ENCODE measurements at regions not wholly inside any gene's neighbourhood (a gene's known extent, or its start where the extent isn't known, plus 50 kb on each side); places are given as distances from the start of the nearest gene placed in this dataset.

DNA sequence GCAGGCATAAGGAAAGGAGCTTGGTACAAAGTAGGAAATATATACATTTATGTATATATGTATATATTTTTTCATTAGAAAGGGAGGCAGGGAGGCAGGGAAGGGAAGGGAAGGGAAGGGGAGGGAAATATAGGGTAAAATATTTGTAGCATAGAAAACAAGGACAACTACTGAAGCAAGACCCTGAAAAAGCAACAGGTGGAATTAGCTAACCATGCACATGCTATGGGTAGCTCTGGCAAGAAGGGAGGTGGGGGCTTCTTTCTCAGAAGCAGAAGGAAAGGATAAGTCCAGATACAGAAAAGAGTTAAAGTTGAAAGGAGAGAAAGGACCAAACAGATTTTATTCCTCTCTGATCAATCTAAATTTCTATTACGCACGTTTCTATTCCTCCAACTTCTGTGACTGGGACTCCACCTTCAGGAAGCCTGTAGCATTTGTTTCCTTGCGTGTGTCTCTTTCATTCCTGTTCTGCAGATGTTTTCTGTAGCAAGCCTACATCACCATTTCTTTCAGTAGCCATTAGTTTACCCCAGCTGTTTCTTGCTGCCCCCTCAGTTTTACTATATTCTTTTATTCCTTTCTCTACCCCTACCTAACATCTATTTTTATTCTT lies 82.9 kb downstream of the OR13H1 start:
- no peaks in the 10 kb centered on the region for H3K4me1 Mint-ChIP-seq
- H3K36me3 Mint-ChIP-seq: no peaks in the 10 kb centered on the region
- Histone ChIP-seq H3K27ac (ENCODE audit: low read depth, low read length) (no peak overlapping the region), H3K9me3 (ENCODE audit: control insufficient read depth in 1 of 2, low read length in 2 of 2) (no peaks in the 10 kb centered on the region), H3K27me3 (ENCODE audit: insufficient read depth, low read length) (no peaks in the 10 kb centered on the region), H3K4me3 (ENCODE audit: low read length in 2 of 2) (no peak overlapping the region), H3K36me3 (ENCODE audit: insufficient read depth, low read length) (no peaks in the 10 kb centered on the region), H3K4me1 (ENCODE audit: insufficient read depth, low read length) (no peaks in the 10 kb centered on the region)
- H3K27ac Mint-ChIP-seq: no peak overlapping the region
- POLR2A ChIA-PET (ENCODE audit: partially characterized antibody): no interaction called here
- peaks cover 2 to 14% of the 10 kb centered on the region in 2 donors for H3K27me3 Mint-ChIP-seq
- CTCF ChIA-PET (ENCODE audit: partially characterized antibody): no interaction called here
- no peak overlapping the region for H3K4me3 Mint-ChIP-seq
- intact Hi-C loops (cut with micrococcal nuclease): no loop called here
- H3K9me3 Mint-ChIP-seq: no peaks in the 10 kb centered on the region
- DNase-seq: no peak

DNA sequence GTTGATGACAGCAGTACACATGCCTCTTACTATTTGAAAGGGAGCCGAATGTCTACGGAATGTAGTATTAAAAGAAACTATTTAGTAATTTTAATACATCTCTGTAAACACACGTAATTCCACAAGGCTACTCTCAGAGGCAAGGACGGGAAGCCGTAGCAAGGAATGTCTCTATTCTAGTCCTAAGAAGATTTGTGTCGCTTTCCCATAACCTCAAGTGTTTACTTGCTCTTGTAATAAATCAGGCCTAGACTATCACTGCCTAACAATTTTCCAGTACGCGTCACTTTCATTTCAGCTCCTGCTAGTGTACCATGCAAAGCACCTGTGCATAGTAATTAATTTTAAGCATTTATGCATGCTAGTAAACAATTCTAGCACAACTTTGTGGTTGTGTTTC lies 86.7 kb downstream of the OR13H1 start:
- Mint-ChIP-seq H3K27me3 (peaks cover 0 to 11% of the 10 kb centered on the region in 2 donors), H3K4me3 (no peak overlapping the region), H3K9me3 (no peaks in the 10 kb centered on the region), H3K27ac (no peak overlapping the region), H3K36me3 (no peaks in the 10 kb centered on the region), H3K4me1 (no peaks in the 10 kb centered on the region)
- POLR2A ChIA-PET (ENCODE audit: partially characterized antibody): no interaction called here
- DNase-seq: no peak
- CTCF ChIA-PET (ENCODE audit: partially characterized antibody): no interaction called here
- no peaks in the 10 kb centered on the region for H3K9me3 ChIP-seq (ENCODE audit: control insufficient read depth in 1 of 2, low read length in 2 of 2)
- no peaks in the 10 kb centered on the region for H3K27me3 ChIP-seq (ENCODE audit: insufficient read depth, low read length)
- intact Hi-C loops (cut with micrococcal nuclease): loop anchor here (5.0 kb wide), 1 partner anchor 368 kb away; no protein-coding TSS in a partner anchor
- H3K27ac ChIP-seq (ENCODE audit: low read depth, low read length): no peak overlapping the region
- H3K36me3 ChIP-seq (ENCODE audit: insufficient read depth, low read length): no peaks in the 10 kb centered on the region
- no peak overlapping the region for H3K4me3 ChIP-seq (ENCODE audit: low read length in 2 of 2)
- no peaks in the 10 kb centered on the region for H3K4me1 ChIP-seq (ENCODE audit: insufficient read depth, low read length)

DNA sequence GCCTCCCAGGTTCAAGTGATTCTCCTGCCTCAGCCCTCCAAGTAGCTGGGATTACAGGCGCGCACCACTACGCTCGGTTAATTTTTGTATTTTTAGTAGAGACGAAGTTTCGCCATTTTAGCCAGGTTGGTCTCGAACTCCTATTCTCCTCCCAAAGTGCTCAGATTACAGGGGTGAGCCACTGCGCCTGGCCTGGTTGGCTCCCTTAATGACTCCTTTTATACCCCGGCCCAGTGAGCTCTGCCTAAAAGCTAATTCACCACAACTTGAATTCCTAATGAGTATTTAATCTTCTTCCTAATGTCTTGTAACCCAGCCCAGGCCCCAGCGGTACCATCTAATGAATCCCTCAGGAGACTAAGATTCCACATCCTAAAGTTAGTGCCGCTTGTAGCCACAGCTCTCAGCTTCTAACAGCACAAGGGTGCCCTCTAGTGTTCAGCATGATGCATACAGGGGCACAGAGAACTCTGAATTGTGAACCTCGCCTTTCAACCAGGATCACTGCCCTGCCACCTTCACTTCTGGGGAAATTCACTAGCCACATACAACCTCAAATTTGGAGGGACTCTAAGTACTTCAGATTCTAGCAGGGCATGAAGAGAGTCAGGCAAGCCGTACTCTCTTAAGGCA lies 89.5 kb downstream of the OR13H1 start:
- Histone ChIP-seq H3K27ac (ENCODE audit: low read depth, low read length) (no peak overlapping the region), H3K9me3 (ENCODE audit: control insufficient read depth in 1 of 2, low read length in 2 of 2) (no peaks in the 10 kb centered on the region), H3K4me1 (ENCODE audit: insufficient read depth, low read length) (no peaks in the 10 kb centered on the region), H3K36me3 (ENCODE audit: insufficient read depth, low read length) (no peaks in the 10 kb centered on the region), H3K4me3 (ENCODE audit: low read length in 2 of 2) (no peak overlapping the region), H3K27me3 (ENCODE audit: insufficient read depth, low read length) (no peaks in the 10 kb centered on the region)
- DNase-seq: peak; percentile 37 to 48 (median 43)
- POLR2A ChIA-PET (ENCODE audit: partially characterized antibody): no interaction called here
- H3K9me3 Mint-ChIP-seq: no peaks in the 10 kb centered on the region
- CTCF ChIA-PET (ENCODE audit: partially characterized antibody): interaction anchor here (0.7 to 0.9 kb wide), 5 partner anchors 9 to 660 kb away, joined by 3 to 4 read pairs (median 3); no protein-coding TSS in a partner anchor
- H3K4me1 Mint-ChIP-seq: no peaks in the 10 kb centered on the region
- no peak overlapping the region for H3K27ac Mint-ChIP-seq
- no peak overlapping the region for H3K4me3 Mint-ChIP-seq
- H3K36me3 Mint-ChIP-seq: no peaks in the 10 kb centered on the region
- H3K27me3 Mint-ChIP-seq: peaks cover 0 to under 1% of the 10 kb centered on the region in 2 donors
- intact Hi-C loops (cut with micrococcal nuclease): loop anchor here (5.0 kb wide), 1 partner anchor 371 kb away; no protein-coding TSS in a partner anchor

DNA sequence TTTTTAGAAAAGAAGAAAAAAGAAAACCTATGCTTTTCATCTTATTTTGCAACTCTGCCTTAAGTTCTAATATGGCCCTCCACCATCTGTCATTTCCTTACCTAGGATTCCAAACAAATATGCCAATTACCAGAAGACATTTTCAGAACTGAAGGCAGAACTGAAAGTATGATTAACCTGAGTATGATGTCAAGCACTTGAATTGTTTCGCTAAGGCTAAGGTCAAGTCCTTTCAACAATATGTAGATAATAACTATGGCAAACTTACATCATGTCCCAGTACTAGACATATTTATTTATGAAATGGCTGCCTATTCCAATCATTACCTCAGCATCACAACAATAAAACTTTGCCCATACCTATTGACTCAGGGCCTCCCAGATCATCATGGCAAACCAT lies 91.0 kb downstream of the OR13H1 start:
- H3K27me3 Mint-ChIP-seq: no peaks in the 10 kb centered on the region
- H3K27ac Mint-ChIP-seq: no peak overlapping the region
- H3K9me3 Mint-ChIP-seq: no peaks in the 10 kb centered on the region
- H3K4me1 Mint-ChIP-seq: no peaks in the 10 kb centered on the region
- Histone ChIP-seq H3K9me3 (ENCODE audit: control insufficient read depth in 1 of 2, low read length in 2 of 2) (no peaks in the 10 kb centered on the region), H3K4me1 (ENCODE audit: insufficient read depth, low read length) (no peaks in the 10 kb centered on the region), H3K4me3 (ENCODE audit: low read length in 2 of 2) (no peak overlapping the region), H3K36me3 (ENCODE audit: insufficient read depth, low read length) (no peaks in the 10 kb centered on the region), H3K27ac (ENCODE audit: low read depth, low read length) (no peak overlapping the region), H3K27me3 (ENCODE audit: insufficient read depth, low read length) (no peaks in the 10 kb centered on the region)
- POLR2A ChIA-PET (ENCODE audit: partially characterized antibody): no interaction called here
- H3K36me3 Mint-ChIP-seq: no peaks in the 10 kb centered on the region
- DNase-seq: no peak
- intact Hi-C loops (cut with micrococcal nuclease): loop anchor here (5.0 kb wide), 1 partner anchor 373 kb away; no protein-coding TSS in a partner anchor
- no peak overlapping the region for H3K4me3 Mint-ChIP-seq
- CTCF ChIA-PET (ENCODE audit: partially characterized antibody): no interaction called here

DNA sequence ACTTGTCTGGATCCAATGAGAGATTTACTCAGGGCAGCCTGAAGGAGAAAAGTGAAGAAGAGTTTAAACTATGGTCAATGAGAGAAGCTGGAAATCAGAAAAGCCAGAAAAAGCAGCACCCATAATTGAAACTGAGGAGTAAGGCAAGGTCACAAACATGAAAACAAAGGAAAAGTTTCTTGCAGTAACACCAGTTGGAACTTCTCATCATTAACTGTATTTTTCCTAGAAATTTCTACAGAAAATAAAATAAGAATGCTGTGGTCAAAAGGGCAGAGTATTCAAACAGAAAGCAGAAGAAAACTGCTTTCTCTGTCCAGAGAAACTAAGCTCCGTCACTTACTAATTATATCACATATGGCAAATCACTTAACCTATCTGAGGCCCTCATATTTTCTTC lies 102.2 kb downstream of the OR13H1 start:
- CTCF ChIA-PET (ENCODE audit: partially characterized antibody): no interaction called here

GRCh38 chrX:131649741-131650140 lies 105.9 kb downstream of the OR13H1 start:
- intact Hi-C loops (cut with micrococcal nuclease): no loop called here
- no peak overlapping the region for H3K4me3 Mint-ChIP-seq
- H3K27ac Mint-ChIP-seq: no peak overlapping the region
- Histone ChIP-seq H3K4me1 (ENCODE audit: insufficient read depth, low read length) (no peaks in the 10 kb centered on the region), H3K27me3 (ENCODE audit: insufficient read depth, low read length) (no peaks in the 10 kb centered on the region), H3K4me3 (ENCODE audit: low read length in 2 of 2) (no peak overlapping the region), H3K36me3 (ENCODE audit: insufficient read depth, low read length) (no peaks in the 10 kb centered on the region), H3K27ac (ENCODE audit: low read depth, low read length) (no peak overlapping the region), H3K9me3 (ENCODE audit: control insufficient read depth in 1 of 2, low read length in 2 of 2) (no peaks in the 10 kb centered on the region)
- ChIA-PET CTCF (ENCODE audit: partially characterized antibody) (no interaction called here), POLR2A (ENCODE audit: partially characterized antibody) (no interaction called here)
- H3K36me3 Mint-ChIP-seq: no peaks in the 10 kb centered on the region
- H3K4me1 Mint-ChIP-seq: no peaks in the 10 kb centered on the region
- DNase-seq: no peak
- peaks cover 0 to 6% of the 10 kb centered on the region in 2 donors for H3K27me3 Mint-ChIP-seq
- no peaks in the 10 kb centered on the region for H3K9me3 Mint-ChIP-seq

More for the DNA sequence above, 102.2 kb downstream of the OR13H1 start:
- intact Hi-C loops (cut with micrococcal nuclease): no loop called here
- Mint-ChIP-seq H3K4me3 (no peak overlapping the region), H3K9me3 (no peaks in the 10 kb centered on the region), H3K36me3 (no peaks in the 10 kb centered on the region), H3K27ac (no peak overlapping the region), H3K27me3 (peaks cover 0 to 3% of the 10 kb centered on the region in 2 donors), H3K4me1 (no peaks in the 10 kb centered on the region)
- Histone ChIP-seq H3K4me1 (ENCODE audit: insufficient read depth, low read length) (no peaks in the 10 kb centered on the region), H3K27me3 (ENCODE audit: insufficient read depth, low read length) (no peaks in the 10 kb centered on the region), H3K9me3 (ENCODE audit: control insufficient read depth in 1 of 2, low read length in 2 of 2) (no peaks in the 10 kb centered on the region), H3K4me3 (ENCODE audit: low read length in 2 of 2) (no peak overlapping the region), H3K27ac (ENCODE audit: low read depth, low read length) (no peak overlapping the region), H3K36me3 (ENCODE audit: insufficient read depth, low read length) (no peaks in the 10 kb centered on the region)
- POLR2A ChIA-PET (ENCODE audit: partially characterized antibody): no interaction called here
- DNase-seq: no peak

DNA sequence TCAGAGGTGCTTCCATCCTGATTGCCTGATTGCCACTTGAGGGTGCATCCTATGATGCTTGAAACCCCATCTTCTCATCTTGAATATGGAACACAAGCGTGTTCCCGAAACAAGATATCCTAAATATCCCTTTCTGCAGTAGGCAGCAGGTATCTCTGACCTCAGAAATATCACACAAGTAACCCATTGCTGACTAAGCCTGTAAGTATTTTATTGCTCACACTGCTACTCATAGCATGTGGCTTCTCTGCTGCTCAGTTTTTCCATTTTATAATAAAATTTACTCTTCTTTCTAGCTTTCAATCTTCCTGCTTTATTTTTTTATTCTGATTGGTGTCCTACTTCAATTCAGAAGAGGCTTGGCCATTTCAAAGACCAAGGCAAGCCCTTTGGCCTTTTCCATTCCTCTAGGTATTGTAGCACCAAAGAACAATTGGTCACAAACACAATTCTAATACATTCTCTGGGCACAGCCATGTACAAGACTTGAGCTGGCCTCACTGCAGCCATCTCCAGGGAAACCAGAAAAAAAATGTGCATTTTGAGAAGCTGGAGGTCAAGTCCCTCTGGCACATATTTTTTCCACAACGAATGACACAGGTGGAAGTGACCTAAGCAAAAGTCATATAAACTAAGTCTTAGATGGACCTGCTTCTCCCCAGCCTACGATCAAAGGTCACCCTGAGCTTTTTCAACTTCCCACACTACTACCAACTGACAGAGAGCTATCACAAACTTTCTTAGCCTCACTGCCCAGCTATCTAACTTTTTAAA lies 107.0 kb downstream of the OR13H1 start:
- H3K4me3 Mint-ChIP-seq: no peak overlapping the region
- H3K9me3 Mint-ChIP-seq: no peaks in the 10 kb centered on the region
- ChIA-PET CTCF (ENCODE audit: partially characterized antibody) (no interaction called here), POLR2A (ENCODE audit: partially characterized antibody) (no interaction called here)
- peaks cover 2 to 6% of the 10 kb centered on the region in 2 donors for H3K27me3 Mint-ChIP-seq
- Histone ChIP-seq H3K4me1 (ENCODE audit: insufficient read depth, low read length) (no peaks in the 10 kb centered on the region), H3K4me3 (ENCODE audit: low read length in 2 of 2) (no peak overlapping the region), H3K27ac (ENCODE audit: low read depth, low read length) (no peak overlapping the region), H3K27me3 (ENCODE audit: insufficient read depth, low read length) (no peaks in the 10 kb centered on the region), H3K9me3 (ENCODE audit: control insufficient read depth in 1 of 2, low read length in 2 of 2) (no peaks in the 10 kb centered on the region), H3K36me3 (ENCODE audit: insufficient read depth, low read length) (no peaks in the 10 kb centered on the region)
- DNase-seq: no peak
- H3K27ac Mint-ChIP-seq: no peak overlapping the region
- intact Hi-C loops (cut with micrococcal nuclease): no loop called here
- H3K36me3 Mint-ChIP-seq: no peaks in the 10 kb centered on the region
- no peaks in the 10 kb centered on the region for H3K4me1 Mint-ChIP-seq

All from CD4-positive, alpha-beta memory T cell (primary cell).